T-helper 1 cell treated with Interleukin-12 subunit alpha and Interleukin-12 subunit beta and Interleukin-4 antibody, amounts not matched to agents 30 ng/mL and 1 ng/mL, for 36 hours (primary cell): ENCODE measurements at regions not wholly inside any gene's neighbourhood (a gene's known extent, or its start where the extent isn't known, plus 50 kb on each side); places are given as distances from the start of the nearest gene placed in this dataset.
"Not testable (repeated sequence)": the region's sequence is repeated elsewhere in the genome, so short reads cannot be mapped to it uniquely, and the experiment has no call there.

ENCODE experiments used
- intact Hi-C: fragments of 100-400 bp; cut with micrococcal nuclease; formaldehyde crosslinking; loops from one replicate; pipeline ENCODE4 v1.15.1; 2024

- intact Hi-C loops = loop anchor here (5.0 kb wide), 1 partner anchor 139 kb away; no protein-coding TSS in a partner anchor
Observed at GRCh38 chr13:99796175-99796819, 175.3 kb downstream of the ZIC5 start.

GRCh38 chr13:99792079-99792921, 179.3 kb downstream of the ZIC5 start:
- intact Hi-C loops = no loop called here

- intact Hi-C loops = no loop called here
Observed at GRCh38 chr13:99782669-99783068, 188.9 kb downstream of the ZIC5 start.

GRCh38 chr13:99778500-99778899, 193.1 kb downstream of the ZIC5 start:
- intact Hi-C loops = no loop called here

GRCh38 chr13:99777873-99778272, 193.7 kb downstream of the ZIC5 start:
- intact Hi-C loops = no loop called here

GRCh38 chr13:99774644-99775043, 196.9 kb downstream of the ZIC5 start:
- intact Hi-C loops = no loop called here

GRCh38 chr13:99768986-99769385, 202.6 kb downstream of the ZIC5 start:
- intact Hi-C loops = no loop called here

GRCh38 chr13:99766641-99767045, 204.9 kb downstream of the ZIC5 start:
- intact Hi-C loops = no loop called here

GRCh38 chr13:99765869-99766268, 205.7 kb downstream of the ZIC5 start:
- intact Hi-C loops = no loop called here

- intact Hi-C loops = no loop called here
Observed at GRCh38 chr13:99760456-99760855, 211.1 kb downstream of the ZIC5 start.

- intact Hi-C loops = no loop called here
Observed at GRCh38 chr13:99759163-99759552, 212.4 kb downstream of the ZIC5 start.

GRCh38 chr13:99758460-99759162, 213.0 kb downstream of the ZIC5 start:
- intact Hi-C loops = no loop called here

- intact Hi-C loops = no loop called here
Observed at GRCh38 chr13:99757756-99758459, 213.7 kb downstream of the ZIC5 start.

GRCh38 chr13:99756281-99756680, 215.3 kb downstream of the ZIC5 start:
- intact Hi-C loops = no loop called here

GRCh38 chr13:99754750-99755149, 216.8 kb downstream of the ZIC5 start:
- intact Hi-C loops = not testable (repeated sequence)

- intact Hi-C loops = no loop called here
Observed at GRCh38 chr13:99752373-99752772, 219.2 kb downstream of the ZIC5 start.

GRCh38 chr13:99751517-99752199, 219.9 kb downstream of the ZIC5 start:
- intact Hi-C loops = no loop called here

GRCh38 chr13:99750951-99751350, 220.6 kb downstream of the ZIC5 start:
- intact Hi-C loops = no loop called here

GRCh38 chr13:99749271-99750019, 222.1 kb downstream of the ZIC5 start:
- intact Hi-C loops = no loop called here

- intact Hi-C loops = no loop called here
Observed at GRCh38 chr13:99747403-99747710, 224.2 kb downstream of the ZIC5 start.
